HG03558 (cell line): ENCODE measurements at regions not wholly inside any gene's neighbourhood (a gene's known extent, or its start where the extent isn't known, plus 50 kb on each side); places are given as distances from the start of the nearest gene placed in this dataset.
A peak's percentile ranks its signal among the peaks of the same experiment; 100 is the strongest.
"Not testable (repeated sequence)": the region's sequence is repeated elsewhere in the genome, so short reads cannot be mapped to it uniquely, and the experiment has no call there.

ENCODE experiments used
- ATAC-seq: cut with Tn5 transposase; IDR thresholded peaks from one replicate; pipeline ENCODE4 v1.9.1; 2021; ENCODE audit warnings: moderate number of reproducible peaks; ENCODE audit not compliant: unreplicated experiment; ENCODE audit errors: extremely low read depth

DNA sequence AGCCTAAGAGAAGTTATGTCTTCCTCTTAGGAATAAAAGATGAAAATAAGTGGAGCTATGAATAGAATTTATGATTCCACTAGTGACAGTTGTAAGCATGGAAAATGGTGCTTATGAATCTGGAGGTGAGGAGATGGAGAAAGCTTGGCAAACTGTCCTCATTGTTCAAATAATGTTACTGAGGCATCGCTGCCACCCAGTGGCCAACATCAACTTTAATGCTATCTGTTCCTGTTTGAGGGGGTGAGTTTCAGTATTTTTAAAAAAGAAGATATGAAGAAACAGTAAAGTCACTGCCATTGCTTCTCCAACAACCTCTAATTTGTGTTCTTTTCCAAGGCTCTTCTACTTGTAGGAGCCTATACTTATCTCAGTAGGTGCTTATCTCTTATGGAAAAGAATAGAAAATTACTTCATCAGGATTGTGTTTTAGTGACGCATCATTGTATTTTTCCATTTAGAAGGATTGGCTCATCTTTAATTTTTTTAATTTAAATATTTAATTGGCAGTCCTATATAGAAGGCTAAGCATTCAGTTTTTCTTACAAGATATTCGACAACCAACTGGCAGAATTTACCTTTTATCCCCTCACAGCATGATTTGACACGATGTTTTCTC, 260.4 kb upstream of the P2RY1 start:
- no peak for ATAC-seq

DNA sequence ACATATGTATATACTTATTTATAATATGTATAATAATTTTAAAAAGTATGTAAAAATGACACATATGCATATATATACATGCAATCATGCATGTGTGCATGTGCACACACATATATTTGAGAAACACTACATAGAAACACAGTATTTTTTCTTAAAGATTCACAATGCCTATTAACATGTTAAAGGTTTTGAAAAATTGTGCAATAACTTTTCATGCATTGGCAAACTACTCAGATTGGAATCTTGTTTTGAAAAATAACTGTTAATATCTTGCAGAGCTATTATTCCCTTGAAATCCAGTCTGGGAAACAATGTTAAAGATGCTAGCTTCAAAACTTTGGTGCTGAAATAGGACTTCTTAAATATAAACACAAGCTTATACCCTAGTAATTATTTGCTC, 256.2 kb upstream of the P2RY1 start:
- no peak for ATAC-seq

DNA sequence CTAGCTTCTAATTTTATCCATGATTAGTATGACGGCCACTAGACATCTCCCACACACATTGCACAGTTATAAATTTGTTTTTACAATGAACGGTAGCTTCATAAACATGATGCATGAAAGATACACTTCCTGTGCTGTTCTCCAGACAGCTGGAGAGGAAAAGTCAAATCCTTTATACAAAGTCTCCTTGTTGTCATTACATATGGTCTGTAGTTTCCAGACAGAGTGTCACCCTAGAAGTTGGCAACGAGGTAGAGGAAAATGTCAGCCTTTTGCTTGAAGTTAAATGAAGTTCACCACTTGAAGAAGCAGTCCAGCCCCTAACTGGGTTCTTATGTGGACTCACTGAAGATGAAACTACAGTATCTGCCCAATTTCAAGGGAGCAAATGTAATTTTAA, 253.0 kb upstream of the P2RY1 start:
- ATAC-seq, result no peak

DNA sequence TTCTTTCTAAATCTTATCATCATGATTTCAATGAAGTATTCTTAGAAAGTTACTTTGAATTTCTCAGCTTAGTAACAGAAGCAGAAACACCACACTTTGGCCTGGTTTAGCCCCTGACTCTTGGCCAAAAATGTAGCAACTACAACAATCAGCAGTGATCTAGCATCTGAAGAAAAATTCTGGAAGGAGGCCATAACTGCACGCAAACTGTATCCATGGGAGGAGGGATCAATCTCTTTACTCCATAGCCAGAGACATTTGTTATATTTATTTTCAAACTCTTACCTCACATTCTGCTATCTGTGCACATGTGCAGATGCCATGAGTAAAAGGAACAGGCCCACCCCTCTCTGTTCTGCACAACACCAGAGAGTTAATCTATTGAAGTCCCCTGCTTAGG, 251.0 kb upstream of the P2RY1 start:
- no peak for ATAC-seq

DNA sequence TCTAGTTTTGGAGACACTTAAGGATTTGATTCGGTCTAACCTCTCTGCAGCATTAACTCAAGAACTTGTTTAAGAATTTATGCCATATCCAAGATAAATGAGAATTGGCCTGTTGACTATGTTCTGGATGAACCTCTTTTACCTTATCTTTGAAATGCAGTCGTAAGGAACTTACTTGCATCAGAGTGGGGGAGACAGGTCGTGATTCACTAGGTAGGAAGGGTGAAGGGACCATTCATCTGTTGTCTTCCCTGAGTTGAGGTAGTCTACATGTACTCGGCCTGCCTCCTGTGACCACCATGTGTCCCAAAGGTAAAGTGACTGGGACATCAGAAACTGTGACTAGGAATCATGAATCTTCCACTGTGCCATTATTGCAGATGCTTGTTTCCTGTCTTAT, 248.0 kb upstream of the P2RY1 start:
- ATAC-seq, result no peak

DNA sequence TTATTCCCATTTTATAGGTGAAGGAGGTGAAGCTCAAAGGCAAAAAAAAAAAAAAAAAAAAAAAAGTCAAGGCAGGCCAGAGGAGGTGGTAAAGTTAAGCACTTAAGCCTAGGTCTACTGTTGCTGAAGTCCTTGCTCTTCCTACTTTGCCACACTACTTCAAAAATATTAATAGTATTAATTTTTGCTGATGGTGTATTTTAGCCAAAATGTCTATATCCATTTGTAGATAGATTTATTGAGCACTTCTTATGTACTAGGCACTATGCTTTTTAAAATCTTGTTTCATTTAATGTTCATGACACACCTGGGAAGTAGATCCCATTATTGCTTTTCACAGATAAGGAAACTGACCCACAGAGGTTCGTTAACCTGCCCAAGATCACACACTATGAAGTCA, 247.1 kb upstream of the P2RY1 start:
- ATAC-seq, result no peak

DNA sequence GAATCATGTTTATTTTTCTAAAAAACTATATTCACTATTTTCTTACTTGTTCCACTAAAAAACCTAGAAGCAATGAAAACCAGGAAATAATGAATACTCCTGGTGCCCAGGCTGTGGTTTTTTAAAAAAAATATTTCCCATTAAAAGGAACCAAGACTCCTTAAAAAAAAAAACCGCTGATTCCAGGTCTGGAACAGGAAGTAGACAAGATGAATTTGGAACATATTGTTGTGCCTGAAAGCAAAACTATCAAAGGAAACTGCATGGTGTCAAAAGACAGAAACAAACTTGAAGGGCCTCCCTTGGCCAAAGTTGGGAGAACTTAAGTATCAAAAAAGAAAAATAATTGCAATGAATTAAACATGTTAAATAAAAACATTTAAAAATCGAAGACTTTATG, 245.3 kb upstream of the P2RY1 start:
- ATAC-seq, result no peak

DNA sequence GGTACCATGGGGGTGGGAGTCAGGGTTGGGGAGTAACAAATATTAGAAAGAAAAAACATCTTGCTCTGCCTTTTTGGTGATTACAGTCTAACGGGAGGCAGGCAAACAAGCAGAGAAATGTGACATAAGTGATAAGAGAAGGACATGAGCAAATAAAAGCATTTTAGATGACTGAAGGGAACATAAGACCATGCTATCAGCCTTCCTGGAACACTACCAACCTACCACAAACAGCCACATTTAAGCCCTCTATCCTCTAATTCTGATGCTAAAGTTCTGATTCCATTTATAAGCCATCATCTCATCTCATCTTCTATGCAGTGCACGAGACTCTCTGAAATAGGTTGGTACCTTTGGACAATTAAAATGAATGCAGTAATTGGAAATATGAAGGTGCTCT, 243.4 kb upstream of the P2RY1 start:
- ATAC-seq, result no peak

DNA sequence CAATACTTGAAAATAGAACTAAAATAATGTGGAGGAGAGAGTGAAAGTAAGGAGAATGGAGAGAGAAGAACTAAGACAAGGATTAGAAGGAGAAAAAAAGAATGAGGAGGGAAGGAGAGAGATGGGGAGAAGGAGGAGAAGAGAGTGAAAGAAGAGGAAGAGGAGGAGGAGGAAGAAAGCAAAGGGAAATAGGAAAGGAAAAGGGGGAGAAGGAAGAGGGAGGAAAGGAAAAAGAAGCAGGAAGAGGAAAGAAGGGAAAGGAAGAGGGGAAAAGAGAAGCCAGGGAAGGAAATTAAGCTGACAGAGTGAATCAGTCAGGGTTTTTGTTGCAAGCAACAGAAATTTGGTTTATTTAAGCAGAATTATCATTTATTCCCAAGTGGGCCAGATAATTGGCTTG, 241.7 kb upstream of the P2RY1 start:
- no peak for ATAC-seq

DNA sequence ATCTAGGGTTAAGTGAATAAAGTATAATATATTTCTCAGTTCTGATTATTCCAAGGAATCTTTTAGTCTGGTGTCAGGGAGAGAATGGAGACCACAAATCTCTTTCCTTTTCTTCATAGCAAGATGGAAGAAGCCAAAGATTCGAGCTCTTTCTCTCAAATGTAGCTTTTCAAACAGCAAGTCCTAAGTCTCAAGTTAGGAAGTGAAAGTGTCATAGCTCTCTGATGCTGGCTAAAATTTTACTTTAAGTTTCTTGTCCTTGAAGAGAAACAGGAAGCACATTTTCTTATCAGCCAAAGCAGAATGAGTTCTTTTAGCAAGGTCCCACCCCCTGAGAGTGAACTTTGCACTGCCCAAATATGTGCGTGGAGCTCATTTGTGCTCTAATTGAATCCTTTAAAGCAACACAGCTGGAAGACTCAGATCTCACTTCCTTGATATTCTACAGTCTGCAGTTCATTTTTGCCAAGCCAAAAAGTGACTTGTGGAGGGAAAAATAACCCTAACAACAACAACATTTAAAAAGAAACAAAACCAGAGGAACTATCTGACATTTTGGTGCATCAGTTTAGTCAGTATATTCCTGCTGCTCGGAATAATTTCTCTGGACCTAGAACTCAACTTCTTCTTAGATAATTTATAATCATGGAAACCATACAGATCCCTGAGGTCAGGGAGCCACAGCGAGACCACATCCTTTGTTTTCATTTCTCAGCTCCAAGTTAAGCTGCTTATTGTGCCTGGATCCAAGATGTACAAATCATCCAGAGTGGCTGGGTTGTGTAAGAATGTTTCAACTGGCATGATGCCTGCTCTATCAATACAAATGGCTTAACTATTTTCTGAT, 238.7 kb upstream of the P2RY1 start:
- peak; percentile 99 for ATAC-seq

DNA sequence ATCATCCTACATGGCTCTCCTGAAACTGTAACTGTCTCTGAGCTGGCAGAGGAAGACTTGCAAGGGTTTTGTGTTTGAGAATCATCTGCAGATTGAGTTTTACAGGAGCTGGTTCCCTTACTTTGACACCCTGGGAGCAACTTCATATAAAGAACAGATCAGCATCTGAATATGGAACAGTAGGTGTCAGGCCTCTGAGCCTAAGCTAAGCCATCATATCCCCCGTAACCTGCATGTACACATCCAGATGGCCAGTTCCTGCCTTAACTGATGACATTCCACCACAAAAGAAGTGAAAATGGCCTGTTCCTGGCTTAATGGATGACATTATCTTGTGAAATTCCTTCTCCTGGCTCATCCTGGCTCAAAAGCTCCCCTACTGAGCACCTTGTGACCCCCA, 238.1 kb upstream of the P2RY1 start:
- ATAC-seq, result not testable (repeated sequence)

DNA sequence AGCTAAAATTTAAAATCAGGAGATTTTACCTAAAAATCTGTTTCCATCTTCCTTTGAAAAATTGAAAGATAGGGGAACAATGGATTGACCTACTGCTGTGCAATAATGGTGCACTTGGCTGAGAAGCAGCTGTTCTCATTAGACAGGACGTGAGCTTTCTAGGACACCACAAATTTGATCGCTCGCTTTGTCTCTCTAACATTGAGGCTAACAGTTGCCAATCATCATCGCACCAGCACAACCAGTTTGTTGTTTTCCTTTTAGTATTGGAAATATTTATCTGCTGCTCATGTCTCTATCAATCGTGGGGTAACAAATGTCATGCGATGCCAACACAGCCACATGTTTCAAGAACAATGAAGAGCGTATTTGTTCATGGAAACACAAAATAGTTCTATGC, 228.8 kb upstream of the P2RY1 start:
- no peak for ATAC-seq

DNA sequence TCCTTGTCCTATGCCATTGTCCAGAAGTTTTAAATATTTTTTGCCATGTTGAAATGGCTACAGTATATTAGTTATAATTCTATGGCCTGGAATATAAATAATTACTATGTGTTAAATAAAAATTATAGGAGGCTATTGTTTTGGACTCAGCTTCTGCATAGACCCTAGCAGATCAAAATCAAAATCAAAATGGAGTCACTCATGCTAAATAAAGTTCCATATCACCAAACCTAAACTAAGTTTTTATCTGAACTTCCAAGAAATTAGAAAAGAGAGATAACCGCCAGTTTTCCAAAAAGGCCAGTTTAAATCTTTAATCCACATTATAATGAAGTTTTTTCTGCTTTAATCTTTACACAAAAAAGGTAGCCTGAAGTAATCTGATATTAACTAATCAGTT, 227.8 kb upstream of the P2RY1 start:
- ATAC-seq, result no peak

DNA sequence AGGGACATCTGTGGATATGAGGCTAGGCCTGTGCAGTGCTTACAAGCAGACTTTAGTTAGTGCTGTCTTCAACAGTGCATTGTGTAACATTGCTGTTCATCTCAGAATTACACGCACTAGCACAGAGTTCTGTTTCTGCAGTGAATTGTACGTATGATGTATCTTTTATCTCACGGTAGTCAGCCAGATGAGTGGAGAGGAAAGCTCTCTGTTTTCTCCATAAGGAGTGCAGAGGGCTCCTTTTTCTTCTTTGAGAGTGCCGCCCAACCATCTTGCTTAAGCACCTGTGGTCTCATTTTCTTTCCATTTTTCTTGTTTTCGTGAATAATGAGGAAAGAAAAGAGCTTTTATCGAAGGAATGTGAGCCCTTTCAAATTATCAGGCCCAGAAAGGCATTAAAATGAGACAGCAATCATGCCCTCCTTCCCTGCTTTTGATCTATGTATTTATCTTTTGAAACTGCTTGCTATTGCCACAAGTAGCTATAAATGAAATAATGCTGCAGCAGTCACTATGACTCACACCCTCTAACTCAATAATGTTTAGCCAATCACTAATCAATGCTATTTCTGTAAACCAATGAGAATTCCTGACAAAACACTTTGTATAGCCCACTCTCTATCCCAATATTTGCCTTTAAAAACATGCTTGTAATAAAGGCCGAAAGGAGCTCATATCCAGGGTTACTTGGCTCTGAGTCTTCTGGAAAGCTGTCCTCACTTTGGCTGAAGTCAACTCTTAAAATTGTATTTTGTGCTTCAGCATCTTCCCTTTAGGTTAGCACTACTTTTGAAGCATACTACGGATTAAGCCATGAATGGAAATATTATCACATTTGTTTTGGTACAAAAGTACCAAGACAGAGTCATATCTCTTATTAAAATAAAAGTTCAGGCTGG, 226.0 kb upstream of the P2RY1 start:
- no peak for ATAC-seq

DNA sequence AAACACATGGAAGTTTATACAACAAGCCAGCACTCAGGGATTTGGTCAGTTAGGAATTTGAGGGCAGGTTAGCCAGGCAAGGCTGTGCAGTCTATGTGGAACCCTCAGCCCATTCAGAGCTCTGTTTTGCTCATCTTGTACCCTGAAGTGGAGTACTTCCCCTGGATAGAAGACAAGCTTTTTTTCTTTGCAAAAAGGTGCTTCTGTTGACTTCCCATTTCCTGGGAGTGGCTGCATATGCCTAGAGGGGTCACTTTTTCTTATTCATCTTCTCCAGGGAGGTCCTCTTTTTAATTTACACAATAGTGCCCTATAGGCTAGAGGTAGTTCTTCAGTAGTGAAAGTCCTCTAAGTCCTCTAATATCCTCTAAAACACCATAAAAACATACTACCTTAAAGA, 225.0 kb upstream of the P2RY1 start:
- ATAC-seq, result no peak

DNA sequence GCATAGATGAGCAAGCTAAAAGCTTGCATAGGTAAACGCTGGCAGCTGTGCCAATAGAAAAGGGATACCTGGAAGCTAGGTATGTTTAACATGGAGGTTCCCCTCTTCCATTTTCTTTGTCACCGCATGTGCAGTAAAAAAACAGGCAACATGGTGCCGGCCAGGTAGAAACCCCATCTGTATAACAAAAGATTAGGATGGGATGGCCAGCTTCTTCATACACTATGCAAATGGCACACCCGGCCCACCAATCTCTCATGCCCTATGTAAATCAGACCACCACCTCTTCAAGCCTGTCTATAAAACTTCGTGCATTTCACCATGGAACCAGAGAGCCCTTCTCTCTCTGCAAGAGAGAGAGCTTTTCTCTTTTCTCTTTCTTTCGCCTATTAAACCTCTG, 224.3 kb upstream of the P2RY1 start:
- ATAC-seq, result no peak

DNA sequence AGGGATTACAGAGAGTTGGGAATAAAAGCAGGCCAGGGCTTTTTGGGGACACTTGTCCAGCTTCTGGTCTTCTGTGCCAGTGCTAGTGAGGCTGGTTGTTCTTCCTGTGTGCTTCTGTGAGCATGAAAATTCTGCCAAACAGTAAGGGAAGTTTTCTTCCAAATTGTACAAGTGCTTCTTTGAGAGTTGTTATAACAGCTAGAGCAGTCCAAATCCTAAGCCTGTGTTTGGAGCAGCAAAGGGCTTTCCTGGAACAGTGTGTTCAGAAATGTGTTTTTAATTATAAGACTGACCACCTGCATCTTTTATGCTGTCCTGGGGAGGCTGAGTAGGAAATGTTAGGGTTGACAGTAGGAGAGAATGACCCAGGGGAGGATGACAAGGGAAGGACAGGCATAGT, 223.0 kb upstream of the P2RY1 start:
- ATAC-seq, result no peak

DNA sequence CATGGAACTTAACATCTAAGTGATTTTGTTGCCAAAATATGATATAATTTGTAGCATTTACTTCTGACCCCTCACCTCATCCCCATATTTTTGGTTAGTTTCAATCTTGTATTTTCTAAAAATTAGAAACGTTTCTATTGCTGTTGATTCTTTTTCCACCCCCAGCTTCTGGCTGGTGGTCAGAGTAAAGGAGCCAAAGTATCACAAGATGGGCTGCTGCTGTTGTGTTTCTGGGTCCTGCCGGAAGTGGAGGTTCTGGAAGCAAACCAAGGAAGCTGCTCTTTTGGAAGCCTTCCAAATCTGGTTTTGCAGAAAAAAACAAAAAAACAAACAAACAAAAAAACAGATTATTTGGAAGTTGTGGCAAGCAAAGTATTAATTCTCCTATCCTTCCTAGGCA, 221.1 kb upstream of the P2RY1 start:
- ATAC-seq, result no peak

DNA sequence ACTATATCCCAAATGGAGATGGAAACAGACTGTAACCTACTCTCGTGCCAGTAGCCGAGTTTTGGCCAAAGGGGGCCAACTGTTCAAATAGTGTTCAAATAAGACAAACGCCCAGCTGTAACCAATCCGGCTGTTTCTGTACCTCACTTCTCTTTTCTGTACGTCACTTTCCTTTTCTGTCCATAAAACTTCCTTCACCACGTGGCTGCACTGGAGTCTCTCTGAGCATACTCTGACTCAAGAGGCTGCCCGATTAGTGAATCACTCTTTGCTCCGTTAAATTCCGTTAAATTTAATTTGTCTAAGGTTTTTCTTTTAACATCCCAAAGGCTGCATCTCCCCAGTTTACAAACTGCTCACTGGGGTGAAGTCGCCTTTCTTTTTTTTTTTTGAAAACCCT, 219.2 kb upstream of the P2RY1 start:
- no peak for ATAC-seq

DNA sequence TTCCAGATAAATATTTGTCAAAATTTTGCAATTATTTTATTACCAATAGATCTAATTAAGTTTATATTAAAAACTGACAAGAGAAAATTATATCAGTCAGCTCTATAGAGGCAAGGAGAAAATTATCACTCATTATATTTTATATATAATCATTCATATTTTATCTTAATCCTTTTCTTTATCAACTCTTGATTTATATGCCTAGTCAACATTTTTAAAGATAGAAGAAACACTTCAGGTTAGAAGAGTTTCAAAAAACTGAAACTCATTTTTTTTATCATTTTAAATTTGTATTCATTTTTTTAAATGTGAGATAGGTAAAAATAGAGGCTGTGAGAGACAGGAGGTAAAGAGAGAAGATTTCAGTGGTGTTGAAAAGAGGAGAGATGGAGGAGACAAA, 217.3 kb upstream of the P2RY1 start:
- ATAC-seq, result no peak

DNA sequence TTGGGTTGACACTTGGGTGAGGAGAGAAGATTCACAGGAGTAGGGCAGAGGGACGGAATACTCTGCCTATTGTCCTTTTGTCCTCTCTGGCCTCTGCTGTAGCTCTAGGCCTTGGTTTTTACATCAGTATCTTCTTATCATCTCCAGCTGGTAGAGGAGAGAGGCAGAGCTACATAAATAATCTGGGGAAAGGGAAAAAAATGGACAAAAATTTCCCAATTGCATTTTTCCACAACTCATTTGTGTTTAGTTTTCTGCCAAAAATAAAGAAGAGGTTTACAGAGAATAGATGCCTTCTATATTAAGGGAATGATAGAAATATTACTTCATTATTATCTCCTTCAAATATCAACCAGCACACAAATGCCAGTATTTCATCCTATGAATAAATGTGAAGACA, 216.4 kb upstream of the P2RY1 start:
- no peak for ATAC-seq
